HG02852 (cell line): ENCODE measurements at regions not wholly inside any gene's neighbourhood (a gene's known extent, or its start where the extent isn't known, plus 50 kb on each side); places are given as distances from the start of the nearest gene placed in this dataset.
"Not testable (repeated sequence)": the region's sequence is repeated elsewhere in the genome, so short reads cannot be mapped to it uniquely, and the experiment has no call there.

ENCODE experiments used
- ATAC-seq: cut with Tn5 transposase; IDR thresholded peaks from one replicate; pipeline ENCODE4 v1.9.1; 2021; ENCODE audit warnings: mild to moderate bottlenecking, moderate library complexity; ENCODE audit not compliant: unreplicated experiment

DNA sequence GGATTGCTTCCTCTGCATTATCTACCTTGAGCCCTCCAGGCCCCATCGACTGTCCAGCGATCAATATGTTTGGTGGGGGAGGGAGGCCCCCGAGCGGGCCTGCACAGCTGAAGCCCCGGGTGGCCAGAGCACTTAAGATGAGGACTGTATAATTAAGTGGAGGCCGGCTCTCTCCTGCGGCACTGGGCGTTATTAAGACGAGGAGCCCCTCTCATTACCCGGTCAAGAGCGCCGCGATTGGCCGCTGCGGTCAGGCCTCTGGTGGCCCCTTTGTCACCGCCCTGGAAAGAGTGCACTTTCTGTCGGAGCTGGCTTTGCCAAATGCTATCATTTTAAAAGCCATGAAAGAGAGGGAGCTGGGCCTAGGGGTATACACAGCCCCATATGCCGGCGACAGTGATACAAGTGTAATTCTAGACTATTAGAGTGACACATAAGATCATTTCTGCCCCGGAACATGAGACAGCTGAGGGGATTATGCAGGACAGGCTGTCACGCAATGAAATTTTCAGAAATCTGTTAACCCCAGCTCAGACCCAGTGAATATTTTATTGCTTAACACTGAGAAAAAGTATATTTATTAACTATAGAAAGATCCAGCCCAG is 106.3 kb upstream of the IRX1 start:
- no peak for ATAC-seq

DNA sequence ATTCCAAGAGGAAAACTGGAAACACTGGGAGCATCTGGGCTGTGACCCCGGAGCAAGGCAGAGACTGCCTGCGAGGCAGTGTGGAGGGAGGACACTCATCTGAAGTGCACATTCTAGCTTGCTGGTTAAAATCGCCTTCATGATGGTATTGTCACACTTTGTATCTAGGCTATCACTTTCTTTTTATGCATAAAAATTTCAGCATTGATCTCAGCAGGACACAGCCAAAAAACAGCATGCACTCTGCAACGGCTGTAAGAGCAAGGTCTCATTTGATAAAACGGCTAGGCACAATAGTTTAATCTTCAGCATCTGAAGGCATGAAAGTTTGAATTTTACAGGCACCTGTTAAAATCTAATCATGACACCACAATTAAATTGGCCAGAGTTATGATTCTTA is 110.8 kb upstream of the IRX1 start:
- ATAC-seq: no peak

GRCh38 chr5:3481175-3481574 is 114.5 kb upstream of the IRX1 start:
- no peak for ATAC-seq

- no peak for ATAC-seq
Observed at GRCh38 chr5:3475674-3476073, 120.0 kb upstream of the IRX1 start.

DNA sequence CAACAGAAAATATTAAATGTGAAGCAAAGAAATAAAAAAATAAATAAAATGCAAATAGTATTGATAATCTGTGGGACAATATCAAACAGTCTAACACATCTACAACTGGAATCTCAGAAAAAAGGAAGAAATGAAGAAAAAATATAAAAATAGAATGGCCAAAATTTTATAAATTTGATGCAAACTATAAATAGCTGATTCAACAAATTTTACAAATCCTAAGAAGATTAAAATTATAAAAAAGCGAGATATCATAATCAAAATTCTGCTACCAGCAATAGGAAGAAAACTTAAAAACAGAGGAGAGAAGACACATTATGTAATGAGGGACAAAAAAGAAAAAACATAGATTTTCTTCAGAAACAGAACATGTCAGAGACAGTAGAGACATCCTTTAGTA is 129.2 kb upstream of the IRX1 start:
- no peak for ATAC-seq

DNA sequence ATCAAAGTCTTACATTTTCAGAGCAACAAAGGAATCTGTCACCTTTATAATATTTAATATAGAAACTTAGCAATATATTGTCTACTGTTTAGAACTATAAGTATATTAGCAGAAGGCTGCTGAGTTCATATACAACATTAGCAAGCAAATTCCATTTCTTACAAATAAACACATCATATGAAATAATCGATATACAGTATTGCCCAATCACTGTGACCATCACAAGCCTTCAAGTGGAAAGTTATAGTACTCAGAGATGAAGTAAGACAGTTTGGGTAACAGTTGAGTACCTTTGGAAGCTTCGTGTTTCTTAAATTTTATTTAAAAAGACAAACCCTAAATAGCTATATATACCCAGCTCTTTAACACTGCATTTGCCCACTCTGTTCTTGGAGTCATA is 135.2 kb upstream of the IRX1 start:
- ATAC-seq: no peak

DNA sequence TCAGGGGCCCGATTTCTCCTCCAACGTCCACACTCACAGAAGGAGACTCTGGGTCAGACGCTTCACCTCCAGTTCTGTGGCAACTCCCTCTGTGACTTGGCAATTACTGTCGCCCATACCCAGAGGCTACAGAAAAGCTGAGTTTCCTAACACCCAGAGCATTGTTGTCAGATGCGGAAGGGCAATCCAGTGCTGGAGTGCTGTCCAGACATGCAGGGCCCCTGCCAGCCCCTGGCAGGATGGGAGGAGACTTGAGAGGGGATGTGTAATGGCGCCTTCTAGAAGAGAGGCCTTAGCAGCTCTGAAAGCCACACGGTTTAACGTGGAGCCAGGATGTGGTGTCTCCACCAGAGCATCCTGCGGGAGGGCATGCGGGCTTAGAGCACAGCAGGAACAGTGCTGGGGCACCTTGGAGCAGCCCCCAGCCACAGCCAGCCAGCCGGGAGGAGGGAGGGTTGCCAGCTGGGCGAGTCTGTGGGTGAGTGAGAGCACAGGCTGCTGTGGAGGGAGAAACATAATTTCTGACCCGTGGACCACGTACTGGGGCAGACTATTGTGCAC is 139.4 kb upstream of the IRX1 start:
- ATAC-seq: no peak

- not testable (repeated sequence) for ATAC-seq
Observed at GRCh38 chr5:3454028-3454427, 141.6 kb upstream of the IRX1 start.

GRCh38 chr5:3452622-3453021 is 143.0 kb upstream of the IRX1 start:
- ATAC-seq: no peak

GRCh38 chr5:3451961-3452360 is 143.7 kb upstream of the IRX1 start:
- no peak for ATAC-seq

DNA sequence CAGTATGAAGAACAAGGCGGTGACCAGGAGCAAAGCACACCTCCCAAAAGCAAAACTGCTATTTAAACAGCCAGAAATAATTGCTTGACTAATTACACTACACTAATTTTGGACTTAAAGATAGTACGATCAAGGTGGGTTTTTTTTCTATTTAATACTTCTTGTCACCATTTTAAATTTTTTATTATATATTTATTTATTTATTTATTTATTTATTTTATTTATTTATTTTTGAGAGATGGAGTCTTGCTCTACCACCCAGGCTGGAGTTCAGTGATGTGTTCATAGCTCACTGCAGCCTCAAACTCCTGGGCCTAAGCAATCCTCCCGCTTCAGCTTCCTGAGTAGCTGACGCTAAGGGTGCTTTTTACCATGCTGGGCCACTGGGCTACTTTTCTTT is 146.2 kb upstream of the IRX1 start:
- ATAC-seq: no peak

- ATAC-seq: no peak
Observed at GRCh38 chr5:3446410-3446809, 149.2 kb upstream of the IRX1 start.

- ATAC-seq: not testable (repeated sequence)
Observed at GRCh38 chr5:3445517-3445916, 150.1 kb upstream of the IRX1 start.

DNA sequence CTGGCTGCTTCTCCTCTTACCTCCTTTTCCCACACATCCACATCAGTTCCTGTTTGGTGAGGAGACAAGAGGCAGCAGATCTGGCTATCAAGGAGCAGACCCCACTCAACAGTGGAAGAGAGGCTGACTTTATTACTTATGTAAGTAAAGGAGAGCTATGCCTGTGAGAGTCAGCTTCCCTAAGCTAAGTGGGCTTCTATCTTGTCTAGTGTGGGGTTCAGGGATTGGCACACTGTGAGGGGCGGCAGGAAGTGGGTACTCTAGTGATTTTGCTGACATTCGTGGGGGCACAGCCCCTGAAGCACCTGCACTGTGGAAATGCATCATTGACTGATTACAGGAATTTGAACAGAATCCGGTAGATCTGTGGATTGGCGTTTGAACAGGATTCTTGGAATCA is 163.5 kb upstream of the IRX1 start:
- no peak for ATAC-seq

DNA sequence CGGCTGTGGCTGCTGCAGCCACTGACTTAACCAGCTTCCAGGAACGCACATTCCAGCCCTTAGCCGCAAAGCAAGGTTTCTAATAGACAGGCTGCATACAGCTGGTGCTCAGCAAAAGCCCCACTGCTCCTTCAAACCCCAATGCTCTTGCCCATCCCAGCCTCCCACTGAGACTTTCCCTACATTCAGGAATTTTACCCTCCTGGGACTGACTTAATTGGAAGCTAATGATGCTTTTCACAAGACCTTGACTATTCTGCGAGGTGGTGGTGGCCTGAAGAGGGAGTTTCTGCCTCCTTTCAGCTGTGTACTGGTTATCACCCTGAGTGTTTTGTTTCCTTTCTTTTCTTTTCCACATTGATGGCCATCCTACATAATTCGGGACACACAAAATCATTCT is 164.9 kb upstream of the IRX1 start:
- no peak for ATAC-seq

DNA sequence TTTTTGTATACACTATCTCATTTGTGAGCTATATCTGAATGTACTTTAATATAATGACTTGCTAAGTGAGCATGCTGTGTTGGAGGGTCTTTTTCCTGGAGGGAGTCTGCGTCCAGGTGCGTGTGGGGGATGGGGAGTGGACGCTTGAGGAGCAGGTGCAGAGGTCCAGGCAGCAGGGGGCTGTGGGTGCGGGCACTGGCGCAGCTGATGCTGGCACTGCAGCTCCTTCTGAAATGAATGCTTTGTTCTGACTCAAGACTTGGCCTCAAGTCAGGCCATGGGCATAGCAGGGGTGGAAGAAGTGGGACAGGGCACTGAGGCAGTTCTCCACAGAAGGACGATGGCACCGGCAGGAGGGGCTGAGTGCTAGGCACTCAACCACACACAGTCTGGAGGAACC is 165.7 kb upstream of the IRX1 start:
- no peak for ATAC-seq

- ATAC-seq: no peak
Observed at GRCh38 chr5:3428334-3428733, 167.3 kb upstream of the IRX1 start.

DNA sequence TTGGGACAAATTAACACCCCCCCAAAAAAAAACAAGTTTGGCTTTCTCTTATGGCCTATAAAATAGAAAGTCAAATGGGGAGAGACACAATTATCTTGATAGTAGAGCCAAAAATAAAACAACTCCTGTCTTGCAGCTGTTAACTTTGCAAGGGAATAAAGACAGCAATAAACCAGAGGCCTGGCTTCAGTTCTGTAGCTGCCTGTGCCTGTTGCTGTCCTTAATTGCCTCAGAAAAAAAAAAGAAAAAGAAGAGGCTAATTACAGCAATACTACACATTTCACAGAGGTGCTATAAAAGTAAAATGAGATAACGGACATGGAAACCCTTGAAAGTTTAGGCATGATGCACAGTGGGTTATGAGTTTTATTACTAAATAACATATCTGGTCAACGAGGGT is 170.7 kb upstream of the IRX1 start:
- no peak for ATAC-seq

- no peak for ATAC-seq
Observed at GRCh38 chr5:3417376-3417943, 178.2 kb upstream of the IRX1 start.

DNA sequence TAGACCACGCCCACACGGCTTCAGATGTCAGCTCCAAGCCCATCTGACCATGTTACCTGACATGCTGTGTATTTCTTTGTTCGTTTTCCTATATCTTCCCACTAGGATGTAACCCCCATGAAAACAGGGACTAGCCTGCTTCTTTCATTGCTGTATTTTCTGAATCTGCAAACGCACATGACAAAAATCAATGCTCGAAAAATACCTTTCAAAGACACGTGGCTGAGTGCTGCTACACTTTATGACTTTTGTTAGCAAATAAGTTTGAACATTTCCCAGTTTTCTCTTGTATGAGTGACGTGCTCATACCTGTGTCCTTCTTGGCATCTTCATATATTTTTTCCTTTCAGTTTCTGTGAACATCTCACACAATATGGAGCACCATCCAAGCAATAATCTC is 181.3 kb upstream of the IRX1 start:
- ATAC-seq: no peak

GRCh38 chr5:3412146-3412545 is 183.5 kb upstream of the IRX1 start:
- no peak for ATAC-seq

GRCh38 chr5:3411363-3411762 is 184.3 kb upstream of the IRX1 start:
- ATAC-seq: no peak

DNA sequence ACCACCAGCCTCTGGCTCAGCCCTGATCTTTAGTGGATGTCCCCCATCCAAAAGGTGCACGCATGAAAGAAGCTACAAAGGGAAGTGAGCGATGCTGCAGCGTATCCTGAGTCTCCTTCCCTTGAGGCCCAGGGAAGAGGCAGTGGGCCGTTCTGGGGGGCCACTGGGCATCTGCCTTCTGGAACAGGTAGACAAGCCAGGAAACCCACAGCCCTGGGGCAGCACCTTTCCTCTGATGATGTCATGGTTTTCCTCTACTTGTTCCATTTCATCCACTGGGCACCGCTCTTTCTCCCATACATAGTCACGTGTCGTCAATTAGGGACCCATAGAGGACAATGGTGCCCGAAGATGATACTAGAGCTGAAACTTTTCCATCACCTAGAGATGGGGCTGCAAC is 194.0 kb upstream of the IRX1 start:
- ATAC-seq: no peak
